Endothelial cell of umbilical vein (primary cell): ENCODE measurements at regions not wholly inside any gene's neighbourhood (a gene's known extent, or its start where the extent isn't known, plus 50 kb on each side); places are given as distances from the start of the nearest gene placed in this dataset.

Source experiments
- BruUV-seq: library from RNA; stranded (reverse); fragments of 400-500 nt; replicated peaks from 2 replicates; lab custom pipeline; 2021; lab: Mats Ljungman, UMichigan
- CTCF ChIA-PET: fragments of 300-600, 350-600 bp; sonication (Branson Sonifier 250); formaldehyde crosslinking; loops from one replicate; lab custom pipeline; 2021; ENCODE audit warnings: antibody characterized with exemption, inconsistent platforms; lab: Charles Lee
- POLR2A ChIA-PET: fragments of 300-600, 350-600 bp; sonication (Branson Sonifier 250); formaldehyde crosslinking; loops from one replicate; lab custom pipeline; 2021; ENCODE audit warnings: antibody characterized with exemption, inconsistent platforms; lab: Charles Lee
- DNase-seq: peaks from one replicate; pipeline ENCODE4 v3.0.0-alpha.2; 2011; ENCODE audit warnings: low read depth, low spot score
- FAIRE-seq: peaks from 2 replicates; lab custom pipeline; 2011; peaks lifted over from hg19 to GRCh38; lab: Jason Lieb, UNC
- H2AFZ ChIP-seq: 2 replicates; pipeline ENCODE4 v1.6.0; 2012; ENCODE audit warnings: low read depth, low read length, control low read depth, inconsistent platforms
- H3K27ac ChIP-seq: 2 replicates; pipeline ENCODE4 v1.5.1; 2011; ENCODE audit warnings: low read depth, mild to moderate bottlenecking, control low read depth, low read length, moderate library complexity; ENCODE audit not compliant: insufficient read depth
- H3K27me3 ChIP-seq, 2 experiments: 2 replicates each; pipeline versions ENCODE4 v1.6.0 to v1.6.1; 2011; ENCODE audit warnings: low read length in 2 of 2, mixed read lengths in 1 of 2; ENCODE audit not compliant: control insufficient read depth in 2 of 2, insufficient read depth in 2 of 2
- H3K36me3 ChIP-seq, 2 experiments: 2 replicates in 1 of 2; 3 replicates in 1 of 2; pipeline ENCODE4 v1.5.1; 2011; ENCODE audit warnings: low read length in 2 of 2, mild to moderate bottlenecking in 1 of 2, moderate library complexity in 1 of 2; ENCODE audit not compliant: control insufficient read depth in 2 of 2, insufficient read depth in 2 of 2; ENCODE audit errors: extremely low read depth in 1 of 2
- H3K4me1 ChIP-seq: 3 replicates; pipeline ENCODE4 v1.5.1; 2011; ENCODE audit warnings: mild to moderate bottlenecking, low read length; ENCODE audit not compliant: control insufficient read depth, insufficient read depth; ENCODE audit errors: extremely low read depth
- H3K4me2 ChIP-seq: 2 replicates; pipeline ENCODE4 v1.6.1; 2011; ENCODE audit warnings: low read length, control low read depth, mixed read lengths; ENCODE audit not compliant: insufficient read depth
- H3K4me3 ChIP-seq, 3 experiments: fragments of 200-600 bp in 1 of 3; sonication (generic), shearing (Covaris generic) in 1 of 3; replicated peaks in 1 of 3; 2 replicates each; pipeline ENCODE4 v1.5.1; 2011 to 2016; ENCODE audit warnings: control low read depth in 3 of 3, low read length in 3 of 3, mild to moderate bottlenecking in 2 of 3, inconsistent platforms in 1 of 3, low read depth in 1 of 3, moderate library complexity in 1 of 3; ENCODE audit not compliant: insufficient read depth in 1 of 3
- H3K79me2 ChIP-seq: 2 replicates; pipeline ENCODE4 v1.6.0; 2012; ENCODE audit warnings: low read length, inconsistent platforms; ENCODE audit not compliant: control insufficient read depth, insufficient read depth
- H3K9ac ChIP-seq: replicated peaks from 2 replicates; pipeline ENCODE3; 2011; ENCODE audit warnings: low read length, control low read depth; ENCODE audit not compliant: insufficient read depth; ENCODE audit errors: extremely low read depth
- H3K9me1 ChIP-seq: replicated peaks from 3 replicates; pipeline ENCODE4 v1.6.0; 2011; ENCODE audit warnings: mild to moderate bottlenecking, low read length; ENCODE audit not compliant: control insufficient read depth, insufficient read depth; ENCODE audit errors: extremely low read depth
- H3K9me3 ChIP-seq: replicated peaks from 2 replicates; pipeline ENCODE4 v1.5.1; 2012; ENCODE audit warnings: low read length, inconsistent platforms; ENCODE audit not compliant: control insufficient read depth, insufficient read depth
- H4K20me1 ChIP-seq: replicated peaks from 2 replicates; pipeline ENCODE3; 2011; ENCODE audit warnings: mild to moderate bottlenecking, low read length; ENCODE audit not compliant: control insufficient read depth, insufficient read depth; ENCODE audit errors: extremely low read depth
- CTCF ChIP-seq, 2 donors: IDR thresholded peaks; 1 replicate in 1 of 2; 2 replicates in 1 of 2; pipeline ENCODE4 v1.5.1; 2011; ENCODE audit warnings: low read length in 2 of 2, mild to moderate bottlenecking in 2 of 2, moderate library complexity in 2 of 2, control low read depth in 1 of 2, inconsistent platforms in 1 of 2, low read depth in 1 of 2; ENCODE audit not compliant: insufficient read depth in 1 of 2; ENCODE audit errors: extremely low read depth in 1 of 2
- FOS ChIP-seq: IDR thresholded peaks from 2 replicates; pipeline ENCODE4 v1.6.1; 2011; ENCODE audit warnings: mild to moderate bottlenecking, low read length, moderate library complexity, borderline replicate concordance; ENCODE audit not compliant: insufficient read depth
- GATA2 ChIP-seq: IDR thresholded peaks from 2 replicates; pipeline ENCODE4 v1.7.0; 2011; ENCODE audit warnings: low read depth, mild to moderate bottlenecking, moderate library complexity, mixed read lengths, low read length; ENCODE audit not compliant: insufficient read length, insufficient read depth
- MAX ChIP-seq: IDR thresholded peaks from 2 replicates; pipeline ENCODE4 v1.6.1; 2011; ENCODE audit not compliant: insufficient read depth, insufficient read length
- MYC ChIP-seq: IDR thresholded peaks from one replicate; pipeline ENCODE4 v1.6.1; 2011; ENCODE audit warnings: mild to moderate bottlenecking, low read depth, low read length
- POLR2A ChIP-seq: IDR thresholded peaks from 2 replicates; pipeline ENCODE4 v1.6.1; 2012; ENCODE audit warnings: low read depth, mild to moderate bottlenecking, control low read depth, low read length
- dilution Hi-C: fragments of 300-500 bp; cut with MboI; formaldehyde crosslinking; loops from one replicate; pipeline ENCODE4 v1.15.0; 2019; ENCODE audit warnings: low sequenced_read_pairs; ENCODE audit not compliant: extremely low pct_ligation_motif_present
- intact Hi-C: fragments of 100-400 bp; cut with micrococcal nuclease; formaldehyde crosslinking; loops from one replicate; pipeline ENCODE4 v1.10.0; 2022

GRCh38 chr2:207290833-207291624 is 125.3 kb upstream of the KLF7 start:
- H3K4me1 ChIP-seq = no peaks in the 10 kb centered on the region

More at GRCh38 chr2:207290833-207291624, 125.3 kb upstream of the KLF7 start:
- Histone ChIP-seq H3K9me3 (no peaks in the 10 kb centered on the region), H3K36me3 (no peaks in the 10 kb centered on the region), H3K27ac (no peak overlapping the region), H3K4me3 (no peak overlapping the region), H3K4me2 (no peak overlapping the region), H3K9me1 (no peaks in the 10 kb centered on the region), H2AFZ (no peak overlapping the region), H3K27me3 (no peaks in the 10 kb centered on the region), H4K20me1 (no peaks in the 10 kb centered on the region), H3K79me2 (no peaks in the 10 kb centered on the region), H3K9ac (no peak overlapping the region)
- CTCF ChIA-PET = interaction anchor here (1.8 kb wide), 1 partner anchor 129 kb away, joined by 4 read pairs; no protein-coding TSS in a partner anchor
- no peak for TF ChIP-seq GATA2
- TF ChIP-seq FOS = no peak
- TF ChIP-seq CTCF (IDR thresholded peaks at IDR 0.05; ENCODE audit: extremely low read depth in 1 of 2, insufficient read depth in 1 of 2, low read depth in 1 of 2, low read length in 2 of 2) = no peak
- no peak for TF ChIP-seq MYC
- no peak for TF ChIP-seq MAX
- no peak for TF ChIP-seq POLR2A
- no peak for FAIRE-seq
- dilution Hi-C loops = no loop called here
- intact Hi-C loops = no loop called here
- POLR2A ChIA-PET = no interaction called here
- DNase-seq = no peak
- BruUV-seq = no TSS peak
